GM10266 (cell line): ENCODE measurements at regions not wholly inside any gene's neighbourhood (a gene's known extent, or its start where the extent isn't known, plus 50 kb on each side); places are given as distances from the start of the nearest gene placed in this dataset.

Experiments
- DNase-seq: peaks from one replicate; pipeline ENCODE4 v3.0.0; 2012; ENCODE audit errors: extremely low spot score
- TF ChIP-seq, protein P1 (sequence below): IDR thresholded peaks from 2 replicates; pipeline ENCODE4 v1.5.1; 2012; ENCODE audit warnings: mild to moderate bottlenecking, low read depth; ENCODE audit not compliant: control insufficient read depth, insufficient read depth; ENCODE audit errors: missing control alignments

- TF ChIP-seq, protein P1, sequence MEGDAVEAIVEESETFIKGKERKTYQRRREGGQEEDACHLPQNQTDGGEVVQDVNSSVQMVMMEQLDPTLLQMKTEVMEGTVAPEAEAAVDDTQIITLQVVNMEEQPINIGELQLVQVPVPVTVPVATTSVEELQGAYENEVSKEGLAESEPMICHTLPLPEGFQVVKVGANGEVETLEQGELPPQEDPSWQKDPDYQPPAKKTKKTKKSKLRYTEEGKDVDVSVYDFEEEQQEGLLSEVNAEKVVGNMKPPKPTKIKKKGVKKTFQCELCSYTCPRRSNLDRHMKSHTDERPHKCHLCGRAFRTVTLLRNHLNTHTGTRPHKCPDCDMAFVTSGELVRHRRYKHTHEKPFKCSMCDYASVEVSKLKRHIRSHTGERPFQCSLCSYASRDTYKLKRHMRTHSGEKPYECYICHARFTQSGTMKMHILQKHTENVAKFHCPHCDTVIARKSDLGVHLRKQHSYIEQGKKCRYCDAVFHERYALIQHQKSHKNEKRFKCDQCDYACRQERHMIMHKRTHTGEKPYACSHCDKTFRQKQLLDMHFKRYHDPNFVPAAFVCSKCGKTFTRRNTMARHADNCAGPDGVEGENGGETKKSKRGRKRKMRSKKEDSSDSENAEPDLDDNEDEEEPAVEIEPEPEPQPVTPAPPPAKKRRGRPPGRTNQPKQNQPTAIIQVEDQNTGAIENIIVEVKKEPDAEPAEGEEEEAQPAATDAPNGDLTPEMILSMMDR, result no peak
Observed at GRCh38 chr9:80090317-80090716, 518.6 kb downstream of the TLE4 start.

GRCh38 chr9:80086822-80087345, 515.1 kb downstream of the TLE4 start:
- DNase-seq, result no peak
- TF ChIP-seq, protein P1, result no peak

More at GRCh38 chr9:80090317-80090716, 518.6 kb downstream of the TLE4 start:
- DNase-seq, result no peak

DNA sequence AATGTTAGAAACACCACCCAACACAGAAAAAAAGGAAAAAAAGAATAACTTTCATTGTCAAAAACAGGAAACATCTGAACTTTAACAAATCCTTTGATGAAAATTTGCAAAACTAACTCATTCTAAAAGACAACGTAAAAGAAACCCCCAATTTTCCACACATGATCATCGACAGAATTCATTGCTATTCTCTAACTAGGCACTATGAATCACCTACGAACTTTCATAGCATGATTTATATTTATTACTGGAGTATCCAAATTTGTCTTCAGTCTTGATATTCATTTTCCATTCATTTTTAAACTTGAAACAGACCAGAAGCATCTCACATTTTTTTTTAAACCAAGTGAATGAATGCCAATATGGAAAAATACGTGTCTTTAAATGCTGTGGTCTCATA, 514.6 kb downstream of the TLE4 start:
- DNase-seq, result no peak
- TF ChIP-seq, protein P1, result no peak

DNA sequence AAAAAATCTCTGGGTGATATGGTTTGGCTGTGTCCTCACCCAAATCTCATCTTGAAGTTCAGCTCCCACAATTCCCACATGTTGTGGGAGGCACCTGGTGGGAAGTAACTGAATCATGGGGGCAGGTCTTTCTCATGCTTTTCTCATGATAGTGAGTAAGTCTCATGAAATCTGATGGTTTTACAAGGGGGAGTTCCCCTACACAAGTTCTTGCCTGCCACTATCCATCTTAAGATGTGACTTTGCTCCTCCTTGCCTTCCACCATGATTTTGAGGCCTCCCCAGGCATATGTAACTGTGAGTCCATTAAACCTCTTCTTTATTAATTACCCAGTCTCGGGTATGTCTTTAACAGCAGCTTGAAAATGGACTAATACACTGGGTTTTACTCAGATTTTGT, 513.9 kb downstream of the TLE4 start:
- DNase-seq, result no peak
- TF ChIP-seq, protein P1, result no peak

- no peak for DNase-seq
- TF ChIP-seq, protein P1, result no peak
Observed at GRCh38 chr9:80082213-80082612, 510.4 kb downstream of the TLE4 start.

- no peak for DNase-seq
- TF ChIP-seq, protein P1, result no peak
Observed at GRCh38 chr9:80078826-80079225, 507.1 kb downstream of the TLE4 start.

- TF ChIP-seq, protein P1, result no peak
Observed at GRCh38 chr9:80077059-80077458, 505.3 kb downstream of the TLE4 start.

More at GRCh38 chr9:80077059-80077458, 505.3 kb downstream of the TLE4 start:
- no peak for DNase-seq
